Coronary artery (tissue), 2 donors: ENCODE measurements at regions not wholly inside any gene's neighbourhood (a gene's known extent, or its start where the extent isn't known, plus 50 kb on each side); places are given as distances from the start of the nearest gene placed in this dataset.

Experiments
- DNase-seq: peaks from one replicate; pipeline ENCODE4 v3.0.0-alpha.2; 2017; ENCODE audit warnings: low spot score
- H3K27ac ChIP-seq, 2 donors: fragments of 200-600 bp; sonication (generic); one replicate each; pipeline ENCODE4 v1.5.1; 2016 to 2019
- H3K4me3 ChIP-seq: fragments of 200-600 bp; sonication (generic); 2 replicates; pipeline ENCODE4 v1.5.1; 2016; ENCODE audit warnings: mild to moderate bottlenecking, moderate library complexity
- TF ChIP-seq, protein P1 (sequence below): fragments of 200-600 bp; sonication (generic); IDR thresholded peaks from one replicate; pipeline ENCODE4 v1.5.1; 2019; ENCODE audit warnings: antibody characterized with exemption

DNA sequence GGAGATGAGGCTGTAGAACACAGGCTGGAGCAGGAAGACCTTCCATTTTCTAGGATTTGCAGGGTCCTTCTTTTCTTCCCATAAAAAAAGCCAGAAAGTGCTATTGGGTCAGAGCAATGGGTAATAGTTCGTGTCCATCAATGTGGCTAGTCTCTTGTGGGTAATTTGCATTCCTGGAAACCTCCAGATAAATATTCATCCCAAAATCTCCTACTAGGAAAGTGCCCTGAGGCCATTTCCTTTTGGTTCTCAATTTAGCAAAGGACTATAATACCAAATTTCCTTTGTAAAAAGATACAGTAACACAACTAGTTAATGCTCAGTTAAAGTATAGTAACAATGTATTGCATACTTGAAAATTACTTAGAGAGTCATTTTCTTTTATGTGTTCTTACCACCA is 138.1 kb upstream of the TAB2 start:
- Histone ChIP-seq H3K27ac (no peak overlapping the region), H3K4me3 (no peak overlapping the region)
- TF ChIP-seq, protein P1, sequence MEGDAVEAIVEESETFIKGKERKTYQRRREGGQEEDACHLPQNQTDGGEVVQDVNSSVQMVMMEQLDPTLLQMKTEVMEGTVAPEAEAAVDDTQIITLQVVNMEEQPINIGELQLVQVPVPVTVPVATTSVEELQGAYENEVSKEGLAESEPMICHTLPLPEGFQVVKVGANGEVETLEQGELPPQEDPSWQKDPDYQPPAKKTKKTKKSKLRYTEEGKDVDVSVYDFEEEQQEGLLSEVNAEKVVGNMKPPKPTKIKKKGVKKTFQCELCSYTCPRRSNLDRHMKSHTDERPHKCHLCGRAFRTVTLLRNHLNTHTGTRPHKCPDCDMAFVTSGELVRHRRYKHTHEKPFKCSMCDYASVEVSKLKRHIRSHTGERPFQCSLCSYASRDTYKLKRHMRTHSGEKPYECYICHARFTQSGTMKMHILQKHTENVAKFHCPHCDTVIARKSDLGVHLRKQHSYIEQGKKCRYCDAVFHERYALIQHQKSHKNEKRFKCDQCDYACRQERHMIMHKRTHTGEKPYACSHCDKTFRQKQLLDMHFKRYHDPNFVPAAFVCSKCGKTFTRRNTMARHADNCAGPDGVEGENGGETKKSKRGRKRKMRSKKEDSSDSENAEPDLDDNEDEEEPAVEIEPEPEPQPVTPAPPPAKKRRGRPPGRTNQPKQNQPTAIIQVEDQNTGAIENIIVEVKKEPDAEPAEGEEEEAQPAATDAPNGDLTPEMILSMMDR, result no peak
- no peak for DNase-seq

DNA sequence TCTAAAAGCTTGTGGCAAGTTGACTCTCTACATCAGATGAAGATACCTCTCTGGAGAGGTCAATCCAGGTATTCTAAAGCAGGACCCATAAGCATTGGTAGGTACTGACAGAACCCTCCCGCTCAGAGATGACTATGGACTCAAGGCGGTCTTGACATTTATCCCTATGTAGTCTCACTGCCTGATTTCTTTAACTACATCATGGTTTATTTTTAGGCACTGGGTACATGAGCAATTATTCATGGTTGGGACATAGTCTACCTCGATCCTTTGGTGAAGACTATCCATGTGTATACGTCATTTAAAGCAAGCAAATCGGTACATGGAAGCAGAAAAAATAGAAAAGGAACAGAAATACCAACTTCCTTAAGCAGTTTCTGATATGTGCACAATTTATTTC is 136.2 kb upstream of the TAB2 start:
- DNase-seq, result no peak

DNA sequence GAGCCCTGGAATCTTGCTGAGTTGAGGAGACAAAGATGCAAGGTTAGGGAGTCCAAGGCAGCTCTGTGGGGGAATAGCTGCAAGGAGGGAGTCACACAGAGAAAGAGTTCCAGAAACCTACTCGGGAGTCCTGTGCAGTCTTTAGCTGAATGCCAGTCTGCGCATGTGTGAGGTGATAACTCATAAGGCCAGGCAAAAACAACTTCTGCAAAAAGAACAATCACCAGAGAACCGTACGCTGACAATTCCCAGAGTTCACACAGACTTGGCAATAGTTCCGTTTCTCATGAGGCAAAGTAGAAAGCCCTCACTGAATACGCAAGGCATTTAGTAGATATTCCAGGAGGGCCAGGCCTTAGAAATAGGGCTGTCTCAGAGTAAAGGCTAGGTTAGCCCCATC is 135.2 kb upstream of the TAB2 start:
- TF ChIP-seq, protein P1, result no peak
- H3K27ac ChIP-seq, result no peak overlapping the region
- no peak for DNase-seq
- H3K4me3 ChIP-seq, result no peak overlapping the region

More for the DNA sequence above, 136.2 kb upstream of the TAB2 start:
- TF ChIP-seq, protein P1, result no peak
- no peak overlapping the region for H3K4me3 ChIP-seq
- no peak overlapping the region for H3K27ac ChIP-seq

DNA sequence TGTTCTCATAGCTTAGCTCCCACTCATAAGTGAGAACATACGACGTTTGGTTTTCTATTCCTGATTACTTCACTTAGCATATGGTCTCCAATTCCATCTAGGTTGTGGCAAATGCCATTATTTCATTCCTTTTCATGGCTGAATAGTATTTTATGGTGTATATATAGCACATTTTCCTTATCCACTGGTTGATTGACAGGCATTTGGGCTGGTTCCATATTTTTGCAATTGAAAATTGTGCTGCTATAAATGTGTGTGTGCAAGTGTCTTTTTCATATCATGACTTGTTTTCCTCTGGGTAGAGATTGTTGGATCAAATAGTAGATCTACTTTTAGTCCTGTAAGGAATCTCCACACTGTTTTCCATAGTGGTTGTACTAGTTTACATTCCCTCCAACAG is 133.0 kb upstream of the TAB2 start:
- no peak overlapping the region for H3K27ac ChIP-seq
- TF ChIP-seq, protein P1, result no peak
- no peak for DNase-seq
- no peak overlapping the region for H3K4me3 ChIP-seq

DNA sequence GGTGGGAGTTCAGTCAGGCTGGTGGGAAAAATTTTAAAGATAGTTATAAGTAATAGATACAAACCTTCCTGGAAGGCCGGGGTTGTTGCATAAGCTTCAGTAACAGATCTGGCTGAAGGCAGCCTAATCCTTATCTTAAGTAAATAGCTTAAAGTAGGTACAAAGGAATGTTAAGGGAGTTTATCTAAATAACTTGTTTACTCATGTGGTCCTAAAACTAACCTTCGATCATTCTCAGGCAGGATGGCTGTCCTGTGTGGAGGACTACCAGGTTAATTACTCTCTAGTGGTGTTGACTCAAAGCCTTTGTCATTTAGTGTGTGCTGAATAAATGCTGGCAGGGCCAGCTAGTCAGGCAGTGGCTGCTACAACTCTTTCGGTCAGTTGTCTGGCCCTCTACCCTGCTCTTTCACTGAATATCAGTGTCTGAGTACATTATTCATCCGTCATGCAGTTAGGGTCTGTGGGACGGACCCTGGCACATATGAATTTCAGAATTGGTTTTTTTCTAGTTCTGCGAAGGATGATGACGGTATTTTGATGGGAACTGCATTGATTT is 131.6 kb upstream of the TAB2 start:
- no peak overlapping the region for H3K27ac ChIP-seq
- no peak for DNase-seq
- TF ChIP-seq, protein P1, result no peak
- H3K4me3 ChIP-seq, result no peak overlapping the region

DNA sequence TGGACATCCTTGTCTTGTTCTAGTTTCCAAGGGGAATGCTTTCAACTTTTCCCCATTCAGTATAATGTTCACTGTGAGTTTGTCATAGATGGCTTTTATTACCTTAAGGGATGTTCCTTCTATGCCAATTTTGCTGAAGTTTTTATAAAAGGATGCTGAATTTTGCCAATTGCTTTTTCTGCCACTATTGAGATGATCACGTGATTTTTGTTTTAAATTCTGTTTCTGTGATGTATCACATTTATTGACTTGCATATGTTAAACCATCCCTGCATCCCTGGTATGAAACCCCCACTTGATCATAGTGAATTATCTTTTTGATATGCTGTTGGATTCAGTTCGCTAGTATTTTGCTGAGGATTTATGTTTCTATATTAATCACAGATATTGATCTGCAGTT is 130.6 kb upstream of the TAB2 start:
- Histone ChIP-seq H3K4me3 (no peak overlapping the region), H3K27ac (no peak overlapping the region)
- TF ChIP-seq, protein P1, result no peak
- DNase-seq, result no peak

DNA sequence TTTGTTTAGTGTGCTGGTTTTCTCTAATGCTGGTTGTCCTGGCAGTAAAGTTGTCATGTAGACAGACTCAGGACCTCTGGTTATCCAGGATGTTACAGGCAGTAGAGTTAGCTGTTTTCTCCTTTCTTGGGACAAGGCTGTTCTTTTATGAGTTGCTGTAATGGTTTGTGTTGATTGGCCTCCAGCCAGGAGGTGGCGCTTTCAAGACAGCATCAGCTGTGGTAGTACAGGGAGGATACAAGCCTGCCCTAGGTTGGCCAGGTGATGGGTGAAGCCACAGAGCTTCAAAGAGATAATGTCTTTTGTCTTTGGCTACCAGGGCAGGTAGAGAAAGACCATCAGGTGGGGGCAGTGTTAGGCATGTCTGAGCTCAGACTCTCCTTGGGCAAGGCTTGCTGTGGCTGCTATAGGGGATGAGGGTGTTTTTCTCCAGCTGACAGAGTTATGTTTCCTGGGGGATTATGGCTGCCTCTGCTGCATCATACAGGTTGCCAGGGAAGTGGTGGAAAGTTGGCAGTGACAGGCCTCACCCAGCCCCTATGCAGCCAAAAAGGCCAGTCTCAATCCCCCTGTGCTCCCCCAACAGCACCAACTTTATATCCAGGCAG is 127.2 kb upstream of the TAB2 start:
- Histone ChIP-seq H3K4me3 (no peak overlapping the region), H3K27ac (no peak overlapping the region)
- DNase-seq, result no peak
- TF ChIP-seq, protein P1, result no peak
